ENCODE measurements at regions not wholly inside any gene's neighbourhood (a gene's known extent, or its start where the extent isn't known, plus 50 kb on each side); places are given as distances from the start of the nearest gene placed in this dataset.

DNA sequence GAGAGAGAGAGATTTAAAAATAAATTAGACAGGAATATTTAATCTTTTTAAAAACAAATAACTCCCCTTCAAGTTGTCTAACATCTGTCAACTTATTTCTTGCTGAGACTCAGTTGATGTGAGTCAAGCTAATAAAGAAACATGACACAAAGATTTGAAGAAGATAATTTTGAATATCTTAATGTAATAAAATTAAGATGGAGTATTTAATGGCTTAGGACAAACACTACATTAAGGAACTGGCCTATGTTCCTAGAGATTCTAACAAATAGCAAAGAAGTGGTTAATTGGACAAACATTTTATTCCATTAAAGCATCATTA lies 134.0 kb downstream of the INSIG2 start:
- TF ChIP-seq, protein P1, sequence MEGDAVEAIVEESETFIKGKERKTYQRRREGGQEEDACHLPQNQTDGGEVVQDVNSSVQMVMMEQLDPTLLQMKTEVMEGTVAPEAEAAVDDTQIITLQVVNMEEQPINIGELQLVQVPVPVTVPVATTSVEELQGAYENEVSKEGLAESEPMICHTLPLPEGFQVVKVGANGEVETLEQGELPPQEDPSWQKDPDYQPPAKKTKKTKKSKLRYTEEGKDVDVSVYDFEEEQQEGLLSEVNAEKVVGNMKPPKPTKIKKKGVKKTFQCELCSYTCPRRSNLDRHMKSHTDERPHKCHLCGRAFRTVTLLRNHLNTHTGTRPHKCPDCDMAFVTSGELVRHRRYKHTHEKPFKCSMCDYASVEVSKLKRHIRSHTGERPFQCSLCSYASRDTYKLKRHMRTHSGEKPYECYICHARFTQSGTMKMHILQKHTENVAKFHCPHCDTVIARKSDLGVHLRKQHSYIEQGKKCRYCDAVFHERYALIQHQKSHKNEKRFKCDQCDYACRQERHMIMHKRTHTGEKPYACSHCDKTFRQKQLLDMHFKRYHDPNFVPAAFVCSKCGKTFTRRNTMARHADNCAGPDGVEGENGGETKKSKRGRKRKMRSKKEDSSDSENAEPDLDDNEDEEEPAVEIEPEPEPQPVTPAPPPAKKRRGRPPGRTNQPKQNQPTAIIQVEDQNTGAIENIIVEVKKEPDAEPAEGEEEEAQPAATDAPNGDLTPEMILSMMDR (IDR thresholded peaks at IDR 0.05): no peak
- TF ChIP-seq ZNF263 (CRISPR knock-in tag; IDR thresholded peaks at IDR 0.05; ENCODE audit: low read depth) (no peak), CBFB (CRISPR knock-in tag; IDR thresholded peaks at IDR 0.05; ENCODE audit: low read depth) (no peak), NFE2L1 (CRISPR knock-in tag; IDR thresholded peaks at IDR 0.05) (no peak), ZNF138 (CRISPR knock-in tag; conservative IDR thresholded peaks at IDR 0.05) (no peak), CREB1 (CRISPR knock-in tag; IDR thresholded peaks at IDR 0.05) (no peak), NFATC4 (CRISPR knock-in tag; IDR thresholded peaks at IDR 0.05) (no peak)
- TF ChIP-seq, protein P2, sequence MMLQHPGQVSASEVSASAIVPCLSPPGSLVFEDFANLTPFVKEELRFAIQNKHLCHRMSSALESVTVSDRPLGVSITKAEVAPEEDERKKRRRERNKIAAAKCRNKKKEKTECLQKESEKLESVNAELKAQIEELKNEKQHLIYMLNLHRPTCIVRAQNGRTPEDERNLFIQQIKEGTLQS (CRISPR knock-in tag; conservative IDR thresholded peaks at IDR 0.05): no peak
- TF ChIP-seq, protein P3, sequence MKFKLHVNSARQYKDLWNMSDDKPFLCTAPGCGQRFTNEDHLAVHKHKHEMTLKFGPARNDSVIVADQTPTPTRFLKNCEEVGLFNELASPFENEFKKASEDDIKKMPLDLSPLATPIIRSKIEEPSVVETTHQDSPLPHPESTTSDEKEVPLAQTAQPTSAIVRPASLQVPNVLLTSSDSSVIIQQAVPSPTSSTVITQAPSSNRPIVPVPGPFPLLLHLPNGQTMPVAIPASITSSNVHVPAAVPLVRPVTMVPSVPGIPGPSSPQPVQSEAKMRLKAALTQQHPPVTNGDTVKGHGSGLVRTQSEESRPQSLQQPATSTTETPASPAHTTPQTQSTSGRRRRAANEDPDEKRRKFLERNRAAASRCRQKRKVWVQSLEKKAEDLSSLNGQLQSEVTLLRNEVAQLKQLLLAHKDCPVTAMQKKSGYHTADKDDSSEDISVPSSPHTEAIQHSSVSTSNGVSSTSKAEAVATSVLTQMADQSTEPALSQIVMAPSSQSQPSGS (CRISPR knock-in tag; IDR thresholded peaks at IDR 0.05; ENCODE audit: borderline replicate concordance, low read depth): no peak

All from WTC11 (cell line).